Thoracic aorta (tissue), 2 donors: ENCODE measurements at regions not wholly inside any gene's neighbourhood (a gene's known extent, or its start where the extent isn't known, plus 50 kb on each side); places are given as distances from the start of the nearest gene placed in this dataset.

ENCODE experiments used
- ATAC-seq: fragments of 150-250 bp; one replicate; pipeline ENCODE4 v1.8.0; 2017; ENCODE audit warnings: low read depth; ENCODE audit not compliant: insufficient number of reproducible peaks, low FRiP score
- DNase-seq: peaks from one replicate; pipeline ENCODE4 v3.0.0-alpha.2; 2020; ENCODE audit warnings: low spot score
- H3K27ac ChIP-seq, 2 donors: fragments of 200-600 bp; sonication (generic); 1 replicate in 1 of 2; 2 replicates in 1 of 2; pipeline ENCODE4 v1.5.1; 2016; ENCODE audit warnings: mild to moderate bottlenecking in 2 of 2, moderate library complexity in 2 of 2
- H3K27me3 ChIP-seq: fragments of 200-600 bp; sonication (generic); replicated peaks from 2 replicates; pipeline ENCODE4 v1.6.0; 2016; ENCODE audit warnings: mild to moderate bottlenecking; ENCODE audit not compliant: insufficient read depth
- H3K36me3 ChIP-seq: fragments of 200-600 bp; sonication (generic); one replicate; pipeline ENCODE4 v1.5.1; 2016
- H3K4me1 ChIP-seq, 2 donors: fragments of 200-600 bp; sonication (generic); 1 replicate in 1 of 2; 2 replicates in 1 of 2; pipeline versions ENCODE4 v1.5.1 to v1.6.0; 2016; ENCODE audit warnings: low read depth in 2 of 2, mild to moderate bottlenecking in 1 of 2; ENCODE audit not compliant: control insufficient read depth in 1 of 2
- H3K4me3 ChIP-seq: fragments of 200-600 bp; sonication (generic); 2 replicates; pipeline ENCODE4 v1.5.1; 2016; ENCODE audit warnings: mild to moderate bottlenecking
- H3K9me3 ChIP-seq: fragments of 200-600 bp; sonication (generic); 2 replicates; pipeline ENCODE4 v1.5.1; 2016
- CTCF ChIP-seq: fragments of 200-600 bp; sonication (generic); IDR thresholded peaks from one replicate; pipeline ENCODE4 v1.5.1; 2019; ENCODE audit warnings: antibody characterized with exemption

- ATAC-seq (no peak), DNase-seq (no peak)
- TF ChIP-seq CTCF = no peak
- Histone ChIP-seq H3K9me3 (no peaks in the 10 kb centered on the region), H3K27me3 (no peaks in the 10 kb centered on the region), H3K27ac (no peak overlapping the region), H3K36me3 (no peaks in the 10 kb centered on the region), H3K4me1 (no peaks in the 10 kb centered on the region), H3K4me3 (no peak overlapping the region)
These were observed 525.3 kb downstream of the SUCLG1 start for GRCh38 chr2:83933749-83934148.

GRCh38 chr2:83923531-83923930 is 535.5 kb downstream of the SUCLG1 start:
- H3K36me3 ChIP-seq = no peaks in the 10 kb centered on the region
- no peaks in the 10 kb centered on the region for H3K4me1 ChIP-seq
- H3K9me3 ChIP-seq = no peaks in the 10 kb centered on the region
- ATAC-seq = no peak
- TF ChIP-seq CTCF = no peak
- no peak overlapping the region for H3K4me3 ChIP-seq
- H3K27me3 ChIP-seq = no peaks in the 10 kb centered on the region
- no peak overlapping the region for H3K27ac ChIP-seq
- no peak for DNase-seq

- Histone ChIP-seq H3K27ac (no peak overlapping the region), H3K27me3 (no peaks in the 10 kb centered on the region), H3K4me3 (no peak overlapping the region)
These were observed 542.5 kb downstream of the SUCLG1 start for GRCh38 chr2:83916559-83916958.

GRCh38 chr2:83915381-83915780 is 543.7 kb downstream of the SUCLG1 start:
- TF ChIP-seq CTCF = no peak
- H3K36me3 ChIP-seq = no peaks in the 10 kb centered on the region
- no peak for DNase-seq
- no peaks in the 10 kb centered on the region for H3K27me3 ChIP-seq
- H3K27ac ChIP-seq = no peak overlapping the region
- H3K4me3 ChIP-seq = no peak overlapping the region
- no peak for ATAC-seq
- H3K4me1 ChIP-seq = no peaks in the 10 kb centered on the region
- no peaks in the 10 kb centered on the region for H3K9me3 ChIP-seq

More at GRCh38 chr2:83916559-83916958, 542.5 kb downstream of the SUCLG1 start:
- no peaks in the 10 kb centered on the region for H3K4me1 ChIP-seq
- H3K36me3 ChIP-seq = no peaks in the 10 kb centered on the region
- DNase-seq = no peak
- no peaks in the 10 kb centered on the region for H3K9me3 ChIP-seq
- no peak for ATAC-seq
- TF ChIP-seq CTCF = no peak

GRCh38 chr2:83908750-83909149 is 550.3 kb downstream of the SUCLG1 start:
- ATAC-seq (no peak), DNase-seq (no peak)
- no peaks in the 10 kb centered on the region for H3K36me3 ChIP-seq
- no peaks in the 10 kb centered on the region for H3K4me1 ChIP-seq
- no peak overlapping the region for H3K4me3 ChIP-seq
- TF ChIP-seq CTCF = no peak
- no peaks in the 10 kb centered on the region for H3K9me3 ChIP-seq
- no peaks in the 10 kb centered on the region for H3K27me3 ChIP-seq
- H3K27ac ChIP-seq = no peak overlapping the region
